WERI-Rb-1 (cell line): ENCODE measurements at regions not wholly inside any gene's neighbourhood (a gene's known extent, or its start where the extent isn't known, plus 50 kb on each side); places are given as distances from the start of the nearest gene placed in this dataset.
A peak's percentile ranks its signal among the peaks of the same experiment; 100 is the strongest.

Source experiments
- DNase-seq: peaks from one replicate; pipeline ENCODE4 v3.0.0-alpha.2; 2020
- H3K27ac ChIP-seq: fragments of 250-450 bp; sonication (Bioruptor Pico); 2 replicates; pipeline ENCODE4 v1.5.1; 2020; ENCODE audit warnings: mild to moderate bottlenecking, moderate library complexity
- H3K27me3 ChIP-seq: fragments of 250-450 bp; sonication (Bioruptor Pico); 2 replicates; pipeline ENCODE4 v1.5.1; 2021; ENCODE audit warnings: mild to moderate bottlenecking, low read depth, moderate library complexity; ENCODE audit not compliant: insufficient read depth, severe bottlenecking
- H3K36me3 ChIP-seq: fragments of 250-450 bp; sonication (Bioruptor Pico); 2 replicates; pipeline ENCODE4 v1.5.1; 2020; ENCODE audit warnings: mild to moderate bottlenecking, moderate library complexity
- H3K4me3 ChIP-seq: 2 replicates; pipeline ENCODE4 v1.5.1; 2011; ENCODE audit warnings: low read depth, mild to moderate bottlenecking, control low read depth, low read length
- H3K9me3 ChIP-seq: fragments of 250-450 bp; sonication (Bioruptor Pico); 2 replicates; pipeline ENCODE4 v1.5.1; 2021; ENCODE audit warnings: mild to moderate bottlenecking, moderate library complexity; ENCODE audit not compliant: severe bottlenecking
- TF ChIP-seq, protein P1 (sequence below): IDR thresholded peaks from 2 replicates; pipeline ENCODE4 v1.5.1; 2011; ENCODE audit warnings: low read depth, mild to moderate bottlenecking, control low read depth, inconsistent platforms, low read length

DNA sequence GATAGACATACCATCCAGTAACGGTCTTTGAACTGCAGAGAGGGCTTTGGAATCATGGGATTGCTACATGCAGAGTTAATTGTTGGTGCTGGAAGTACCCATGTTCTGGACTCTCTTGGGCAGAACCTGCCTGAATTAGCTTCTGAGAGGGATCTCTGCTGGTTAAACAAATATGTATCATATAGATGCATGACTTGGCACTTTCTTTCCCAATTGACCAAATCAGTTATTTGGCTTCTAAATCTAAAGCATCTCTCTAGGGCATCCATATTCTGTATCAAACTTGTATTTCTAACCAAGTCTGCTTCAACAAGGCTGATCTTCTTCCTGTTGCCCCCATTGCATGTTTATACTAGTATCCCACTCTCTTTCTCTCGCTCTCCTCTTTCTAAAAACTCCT, 336.7 kb upstream of the CELF4 start:
- H3K4me3 ChIP-seq, result no peak overlapping the region
- no peak for DNase-seq
- TF ChIP-seq, protein P1, sequence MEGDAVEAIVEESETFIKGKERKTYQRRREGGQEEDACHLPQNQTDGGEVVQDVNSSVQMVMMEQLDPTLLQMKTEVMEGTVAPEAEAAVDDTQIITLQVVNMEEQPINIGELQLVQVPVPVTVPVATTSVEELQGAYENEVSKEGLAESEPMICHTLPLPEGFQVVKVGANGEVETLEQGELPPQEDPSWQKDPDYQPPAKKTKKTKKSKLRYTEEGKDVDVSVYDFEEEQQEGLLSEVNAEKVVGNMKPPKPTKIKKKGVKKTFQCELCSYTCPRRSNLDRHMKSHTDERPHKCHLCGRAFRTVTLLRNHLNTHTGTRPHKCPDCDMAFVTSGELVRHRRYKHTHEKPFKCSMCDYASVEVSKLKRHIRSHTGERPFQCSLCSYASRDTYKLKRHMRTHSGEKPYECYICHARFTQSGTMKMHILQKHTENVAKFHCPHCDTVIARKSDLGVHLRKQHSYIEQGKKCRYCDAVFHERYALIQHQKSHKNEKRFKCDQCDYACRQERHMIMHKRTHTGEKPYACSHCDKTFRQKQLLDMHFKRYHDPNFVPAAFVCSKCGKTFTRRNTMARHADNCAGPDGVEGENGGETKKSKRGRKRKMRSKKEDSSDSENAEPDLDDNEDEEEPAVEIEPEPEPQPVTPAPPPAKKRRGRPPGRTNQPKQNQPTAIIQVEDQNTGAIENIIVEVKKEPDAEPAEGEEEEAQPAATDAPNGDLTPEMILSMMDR, result no peak
- H3K27ac ChIP-seq, result no peak overlapping the region
- H3K27me3 ChIP-seq, result no peaks in the 10 kb centered on the region
- H3K36me3 ChIP-seq, result no peaks in the 10 kb centered on the region
- no peaks in the 10 kb centered on the region for H3K9me3 ChIP-seq

DNA sequence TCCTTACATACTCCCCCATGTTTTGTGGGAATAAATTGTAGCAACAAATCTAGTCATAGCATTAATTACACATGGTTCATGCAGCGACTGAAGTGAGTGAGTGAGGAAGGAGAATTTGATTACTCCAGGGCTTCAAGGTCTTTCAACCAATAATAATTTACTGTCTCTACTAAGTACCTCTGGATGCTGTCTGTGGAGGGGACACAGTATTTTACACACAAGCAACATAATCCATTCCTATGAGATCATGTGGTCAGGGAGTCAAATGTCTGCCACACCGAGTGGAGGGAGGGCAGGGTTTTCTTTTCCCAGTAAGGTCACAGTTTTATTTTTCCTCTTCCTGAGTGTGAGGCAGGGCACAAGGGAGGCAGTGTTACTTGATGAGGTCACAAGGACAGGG, 334.7 kb upstream of the CELF4 start:
- no peak overlapping the region for H3K27ac ChIP-seq

DNA sequence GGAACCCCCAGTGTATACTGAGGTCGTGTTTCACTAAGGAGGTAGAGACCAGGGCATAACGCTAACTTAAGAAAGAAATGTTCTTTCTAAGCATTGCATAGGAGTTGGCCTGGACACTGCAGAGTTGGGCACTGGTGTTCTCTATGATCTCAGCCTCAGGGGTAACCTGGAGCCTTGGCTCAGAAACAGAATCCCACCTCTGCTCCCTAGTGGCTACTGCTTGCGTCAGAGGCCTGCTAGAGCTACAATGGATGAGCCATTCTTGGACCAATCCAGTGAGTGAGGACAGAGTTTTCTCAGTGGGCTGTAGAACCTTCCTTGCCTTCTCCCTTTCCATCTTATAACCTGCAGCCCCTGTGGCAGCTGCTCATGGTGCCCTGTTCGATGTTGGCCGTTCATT, 324.4 kb upstream of the CELF4 start:
- Histone ChIP-seq H3K27me3 (no peaks in the 10 kb centered on the region), H3K27ac (no peak overlapping the region), H3K36me3 (no peaks in the 10 kb centered on the region), H3K4me3 (no peak overlapping the region), H3K9me3 (no peaks in the 10 kb centered on the region)
- no peak for DNase-seq
- TF ChIP-seq, protein P1, result peak; percentile 34; the same call in 1 of the 2 replicates

More for the DNA sequence above, 334.7 kb upstream of the CELF4 start:
- DNase-seq, result no peak
- Histone ChIP-seq H3K36me3 (no peaks in the 10 kb centered on the region), H3K4me3 (no peak overlapping the region), H3K27me3 (no peaks in the 10 kb centered on the region), H3K9me3 (no peaks in the 10 kb centered on the region)
- TF ChIP-seq, protein P1, result no peak

DNA sequence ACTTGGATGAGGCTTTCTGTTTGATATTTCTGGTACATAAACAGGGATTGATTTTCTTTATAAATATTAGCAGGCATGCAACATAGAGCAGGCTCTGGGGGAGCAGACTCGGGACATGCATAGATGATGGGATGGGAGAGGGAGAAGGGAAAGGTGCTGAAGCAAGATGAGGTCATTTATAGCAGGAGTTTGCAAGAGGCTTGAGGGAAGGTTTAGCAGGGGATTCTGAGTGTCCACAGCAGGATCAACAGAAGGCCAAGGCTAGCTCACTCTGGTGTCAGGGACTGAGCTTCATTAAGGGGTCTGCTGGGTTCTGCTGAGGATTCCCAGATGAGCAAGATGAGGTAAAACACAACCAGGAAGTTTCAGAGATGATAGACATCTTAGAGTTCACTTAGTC, 309.1 kb upstream of the CELF4 start:
- no peaks in the 10 kb centered on the region for H3K36me3 ChIP-seq
- H3K27me3 ChIP-seq, result no peaks in the 10 kb centered on the region
- H3K4me3 ChIP-seq, result no peak overlapping the region
- H3K9me3 ChIP-seq, result no peaks in the 10 kb centered on the region
- no peak for DNase-seq
- TF ChIP-seq, protein P1, result no peak
- H3K27ac ChIP-seq, result no peak overlapping the region

DNA sequence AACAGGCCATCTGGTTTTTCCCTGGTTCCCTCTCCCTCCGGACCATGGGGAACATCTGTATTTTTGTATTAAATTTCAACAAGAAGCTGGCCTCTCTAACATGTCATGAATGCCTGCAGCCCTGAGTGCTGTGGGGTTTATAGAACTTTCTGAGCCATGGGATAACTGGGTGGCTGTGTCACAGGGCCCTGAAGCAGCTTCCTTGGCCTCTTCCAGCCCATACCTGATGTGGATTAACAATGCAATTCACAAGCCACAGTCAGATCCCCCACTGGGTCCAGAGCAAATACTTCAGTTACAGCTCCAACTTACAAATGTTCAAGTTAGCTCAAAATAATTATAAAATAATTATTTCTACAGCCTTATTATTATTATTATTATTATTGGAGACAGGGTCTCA, 307.8 kb upstream of the CELF4 start:
- Histone ChIP-seq H3K27ac (no peak overlapping the region), H3K4me3 (no peak overlapping the region), H3K27me3 (no peaks in the 10 kb centered on the region), H3K9me3 (no peaks in the 10 kb centered on the region), H3K36me3 (no peaks in the 10 kb centered on the region)
- DNase-seq, result no peak
- TF ChIP-seq, protein P1, result no peak

DNA sequence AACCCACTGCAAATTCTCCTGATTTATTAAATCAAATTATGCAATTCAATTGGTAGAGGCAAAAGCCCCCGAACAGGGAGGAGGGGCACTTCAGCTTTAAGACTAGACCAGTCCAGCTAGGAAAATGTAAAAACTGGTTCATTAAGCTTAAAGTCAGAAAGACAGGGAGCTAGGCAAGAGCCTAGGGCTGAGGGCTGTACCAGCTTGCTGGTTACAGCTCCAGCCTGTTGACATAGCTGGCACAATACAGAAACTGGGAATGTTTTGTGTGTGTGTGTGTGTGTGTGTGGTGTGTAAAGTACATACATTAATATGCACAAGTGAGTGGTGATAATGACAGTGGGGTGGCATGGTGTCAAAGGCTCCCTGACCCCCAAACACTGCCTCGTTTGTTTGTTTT, 307.0 kb upstream of the CELF4 start:
- H3K36me3 ChIP-seq, result no peaks in the 10 kb centered on the region
- H3K27me3 ChIP-seq, result no peaks in the 10 kb centered on the region
- TF ChIP-seq, protein P1, result no peak

More for the DNA sequence above, 307.0 kb upstream of the CELF4 start:
- Histone ChIP-seq H3K27ac (no peak overlapping the region), H3K9me3 (no peaks in the 10 kb centered on the region), H3K4me3 (no peak overlapping the region)
- no peak for DNase-seq
